ENCODE measurements at regions not wholly inside any gene's neighbourhood (a gene's known extent, or its start where the extent isn't known, plus 50 kb on each side); places are given as distances from the start of the nearest gene placed in this dataset.

DNA sequence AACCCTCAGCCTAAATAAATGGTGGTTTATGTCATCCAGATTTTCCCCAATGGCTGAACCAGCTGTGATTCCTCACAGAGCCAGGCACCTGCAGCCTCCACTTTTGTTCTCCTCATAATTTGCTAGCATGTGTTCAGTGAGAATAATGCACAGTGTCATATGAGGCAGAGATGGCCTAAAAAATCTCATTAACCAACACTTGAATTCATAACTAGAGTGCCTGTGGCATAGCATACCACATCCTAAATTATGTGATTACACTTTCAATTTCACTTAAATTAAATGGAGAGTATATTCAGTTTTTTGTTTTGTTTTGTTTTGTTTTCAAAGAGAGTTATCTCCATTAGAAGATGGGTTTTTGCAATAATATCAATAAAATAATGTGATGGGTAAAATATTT is 488.0 kb downstream of the CBLN2 start:
- H3K9me3 ChIP-seq = no peaks in the 10 kb centered on the region
- no peak for DNase-seq
- H3K4me1 ChIP-seq = no peaks in the 10 kb centered on the region
- H3K27ac ChIP-seq = no peak overlapping the region
- intact Hi-C loops (cut with DNase I) = no loop called here
- no peak overlapping the region for H3K4me3 ChIP-seq
- H3K27me3 ChIP-seq = no peaks in the 10 kb centered on the region
- TF ChIP-seq POLR2AphosphoS5 (IDR thresholded peaks at IDR 0.05) (no peak), POLR2A (IDR thresholded peaks at IDR 0.05) (no peak), CTCF (IDR thresholded peaks at IDR 0.05) (no peak), EP300 (IDR thresholded peaks at IDR 0.05) (no peak)
- no peaks in the 10 kb centered on the region for H3K36me3 ChIP-seq

DNA sequence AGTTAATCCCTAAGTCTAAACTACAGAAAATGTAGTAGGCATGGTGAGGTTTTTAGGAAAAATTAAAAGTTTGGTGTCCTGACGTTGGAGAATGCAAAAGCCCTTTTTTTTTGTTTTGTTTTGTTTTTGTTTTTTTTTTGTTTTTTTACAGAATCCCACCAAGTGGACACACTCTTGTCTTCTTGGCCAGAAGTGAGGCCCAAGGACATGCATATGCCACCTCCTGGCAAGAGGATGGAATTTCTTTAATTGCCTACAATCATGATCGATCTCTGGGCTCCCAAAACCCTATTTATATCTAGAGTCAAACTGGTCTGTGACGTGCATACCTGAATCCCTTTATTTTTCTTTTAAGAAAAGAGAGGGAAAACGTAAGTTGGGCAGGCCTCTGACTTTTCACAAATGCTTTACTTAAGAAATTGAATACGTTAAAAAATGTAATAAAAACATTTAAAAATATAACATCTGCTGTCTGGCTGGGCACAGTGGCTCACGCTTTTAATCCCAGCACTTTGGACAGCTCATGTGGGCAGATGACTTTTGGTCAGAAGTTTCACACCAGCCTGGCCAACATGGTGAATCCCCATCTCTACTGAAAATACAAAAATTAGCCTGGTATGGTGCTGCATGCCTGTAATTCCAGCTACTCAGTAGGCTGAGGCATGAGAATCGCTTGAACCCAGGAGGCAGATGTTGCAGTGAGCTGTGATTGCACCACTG is 502.7 kb downstream of the CBLN2 start:
- 55 to 72% methylated on average over 7 of the region's 7 CpGs for WGBS, 2 donors
- Histone ChIP-seq H3K9me3 (no peaks in the 10 kb centered on the region), H3K27me3 (no peaks in the 10 kb centered on the region), H3K4me3 (no peak overlapping the region), H3K27ac (no peak overlapping the region), H3K4me1 (no peaks in the 10 kb centered on the region), H3K36me3 (no peaks in the 10 kb centered on the region)
- no peak for DNase-seq
- intact Hi-C loops (cut with DNase I) = no loop called here
- TF ChIP-seq EP300 (IDR thresholded peaks at IDR 0.05) (no peak), CTCF (IDR thresholded peaks at IDR 0.05) (no peak), POLR2AphosphoS5 (IDR thresholded peaks at IDR 0.05) (no peak), POLR2A (IDR thresholded peaks at IDR 0.05) (no peak)

DNA sequence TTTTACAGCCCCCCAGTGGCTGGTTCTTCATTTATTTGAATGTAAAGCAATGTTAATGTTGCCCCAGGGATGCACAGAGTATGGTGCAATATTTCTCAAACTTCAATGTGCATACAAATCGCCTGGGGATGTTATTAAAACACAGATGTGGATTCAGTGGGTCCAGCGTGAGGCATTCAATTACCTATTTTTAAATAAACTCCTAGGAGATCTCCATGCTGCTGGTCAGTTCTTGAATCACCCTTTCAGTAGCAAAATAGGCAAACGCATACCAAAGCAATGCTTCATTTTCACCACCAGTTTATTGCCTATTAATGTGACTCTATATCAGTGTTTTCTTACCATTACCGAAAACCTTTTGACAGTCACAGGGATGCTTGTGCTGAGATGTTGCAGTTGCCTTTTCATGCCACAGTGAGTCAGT is 530.7 kb downstream of the CBLN2 start:
- no peak overlapping the region for H3K4me3 ChIP-seq
- H3K36me3 ChIP-seq = no peaks in the 10 kb centered on the region
- no peaks in the 10 kb centered on the region for H3K9me3 ChIP-seq
- intact Hi-C loops (cut with DNase I) = no loop called here
- TF ChIP-seq EP300 (IDR thresholded peaks at IDR 0.05) (no peak), POLR2A (IDR thresholded peaks at IDR 0.05) (no peak), POLR2AphosphoS5 (IDR thresholded peaks at IDR 0.05) (no peak), CTCF (IDR thresholded peaks at IDR 0.05) (no peak)
- H3K27me3 ChIP-seq = no peaks in the 10 kb centered on the region
- 60 to 63% methylated on average over 4 of the region's 4 CpGs for WGBS, 2 donors
- H3K4me1 ChIP-seq = no peaks in the 10 kb centered on the region
- DNase-seq = no peak
- H3K27ac ChIP-seq = no peak overlapping the region

GRCh38 chr18:71998547-71999097 is 545.5 kb downstream of the CBLN2 start:
- no peaks in the 10 kb centered on the region for H3K36me3 ChIP-seq
- H3K9me3 ChIP-seq = no peaks in the 10 kb centered on the region
- no peaks in the 10 kb centered on the region for H3K4me1 ChIP-seq
- H3K27me3 ChIP-seq = no peaks in the 10 kb centered on the region
- no peak for DNase-seq
- WGBS, 2 donors = 17 to 40% methylated on average over 4 of the region's 4 CpGs
- intact Hi-C loops (cut with DNase I) = no loop called here
- no peak overlapping the region for H3K4me3 ChIP-seq
- TF ChIP-seq POLR2AphosphoS5 (IDR thresholded peaks at IDR 0.05) = no peak
- no peak for TF ChIP-seq POLR2A (IDR thresholded peaks at IDR 0.05)
- TF ChIP-seq CTCF (IDR thresholded peaks at IDR 0.05) = no peak
- no peak for TF ChIP-seq EP300 (IDR thresholded peaks at IDR 0.05)
- H3K27ac ChIP-seq = no peak overlapping the region
